ENCODE measurements at regions not wholly inside any gene's neighbourhood (a gene's known extent, or its start where the extent isn't known, plus 50 kb on each side); places are given as distances from the start of the nearest gene placed in this dataset.

DNA sequence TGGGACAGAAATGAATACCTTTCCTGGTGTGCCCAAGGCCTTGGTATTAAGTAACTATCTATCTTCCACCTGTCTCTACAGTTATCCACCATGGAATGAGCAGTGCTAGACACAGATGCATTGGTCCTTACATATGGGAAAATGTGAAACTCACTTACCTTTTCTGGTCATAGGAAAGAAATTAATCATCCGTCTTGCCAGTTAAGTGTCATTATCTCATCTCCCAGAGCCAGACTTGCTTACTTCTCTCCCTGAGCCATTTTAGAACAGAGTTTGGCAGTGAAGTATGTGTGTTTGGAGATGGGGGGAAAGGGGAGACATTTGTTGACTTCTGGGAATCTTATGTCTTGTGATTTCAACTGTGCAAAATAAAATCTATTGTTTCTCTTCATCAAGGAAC is 1211.0 kb upstream of the CDH6 start:
- no peak overlapping the region for H3K27ac Mint-ChIP-seq
- H3K9me3 Mint-ChIP-seq: no peaks in the 10 kb centered on the region
- H3K36me3 Mint-ChIP-seq (ENCODE audit: low read depth): no peaks in the 10 kb centered on the region
- no peaks in the 10 kb centered on the region for H3K27me3 Mint-ChIP-seq (ENCODE audit: low read depth)
- TF ChIP-seq, protein P1, sequence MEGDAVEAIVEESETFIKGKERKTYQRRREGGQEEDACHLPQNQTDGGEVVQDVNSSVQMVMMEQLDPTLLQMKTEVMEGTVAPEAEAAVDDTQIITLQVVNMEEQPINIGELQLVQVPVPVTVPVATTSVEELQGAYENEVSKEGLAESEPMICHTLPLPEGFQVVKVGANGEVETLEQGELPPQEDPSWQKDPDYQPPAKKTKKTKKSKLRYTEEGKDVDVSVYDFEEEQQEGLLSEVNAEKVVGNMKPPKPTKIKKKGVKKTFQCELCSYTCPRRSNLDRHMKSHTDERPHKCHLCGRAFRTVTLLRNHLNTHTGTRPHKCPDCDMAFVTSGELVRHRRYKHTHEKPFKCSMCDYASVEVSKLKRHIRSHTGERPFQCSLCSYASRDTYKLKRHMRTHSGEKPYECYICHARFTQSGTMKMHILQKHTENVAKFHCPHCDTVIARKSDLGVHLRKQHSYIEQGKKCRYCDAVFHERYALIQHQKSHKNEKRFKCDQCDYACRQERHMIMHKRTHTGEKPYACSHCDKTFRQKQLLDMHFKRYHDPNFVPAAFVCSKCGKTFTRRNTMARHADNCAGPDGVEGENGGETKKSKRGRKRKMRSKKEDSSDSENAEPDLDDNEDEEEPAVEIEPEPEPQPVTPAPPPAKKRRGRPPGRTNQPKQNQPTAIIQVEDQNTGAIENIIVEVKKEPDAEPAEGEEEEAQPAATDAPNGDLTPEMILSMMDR (IDR thresholded peaks at IDR 0.05; ENCODE audit: unreplicated experiment in 3 of 3): no peak
- no peak overlapping the region for H3K4me3 Mint-ChIP-seq
- no peaks in the 10 kb centered on the region for H3K4me1 Mint-ChIP-seq

DNA sequence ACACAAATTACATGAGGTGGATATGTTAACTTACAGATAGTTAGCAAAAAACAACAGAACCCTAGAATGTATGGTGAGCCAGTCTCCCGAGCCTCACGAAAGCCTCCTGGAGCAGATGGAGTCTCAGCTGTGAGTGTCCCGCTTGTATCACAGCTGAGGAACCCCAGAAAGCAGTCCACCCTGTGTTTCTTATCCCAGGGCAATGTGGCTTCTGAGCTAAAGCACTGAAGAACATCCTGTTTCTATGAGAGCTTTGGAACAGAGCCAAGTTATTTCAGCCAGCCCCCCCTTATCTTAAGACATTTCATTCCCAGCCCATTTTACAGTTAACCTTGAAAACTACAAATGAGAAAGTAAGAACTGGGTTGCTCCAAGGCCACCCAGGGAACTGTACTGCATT is 1220.9 kb upstream of the CDH6 start:
- Mint-ChIP-seq H3K27me3 (ENCODE audit: low read depth) (no peaks in the 10 kb centered on the region), H3K4me1 (no peaks in the 10 kb centered on the region), H3K9me3 (no peaks in the 10 kb centered on the region), H3K36me3 (ENCODE audit: low read depth) (no peaks in the 10 kb centered on the region), H3K27ac (no peak overlapping the region), H3K4me3 (no peak overlapping the region)
- TF ChIP-seq, protein P1 (IDR thresholded peaks at IDR 0.05; ENCODE audit: unreplicated experiment in 3 of 3): no peak

DNA sequence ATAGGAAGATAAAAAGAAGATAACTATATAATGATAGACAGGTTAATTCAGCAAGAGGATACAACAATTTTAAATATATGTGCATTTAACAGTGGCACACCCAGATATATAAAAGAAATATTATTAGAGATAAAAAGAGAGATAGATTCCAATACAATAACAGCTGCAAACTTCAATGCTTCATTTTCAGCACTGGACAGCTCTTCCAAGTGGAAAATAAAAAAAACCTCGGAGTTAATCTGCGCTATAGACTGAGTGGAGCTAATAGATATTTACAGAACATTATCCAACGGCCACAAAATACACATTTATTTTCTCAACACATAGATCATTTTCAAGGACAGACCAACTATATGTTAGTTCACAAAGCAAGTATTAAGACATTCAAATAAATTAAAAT is 1229.5 kb upstream of the CDH6 start:
- H3K4me1 Mint-ChIP-seq: no peaks in the 10 kb centered on the region

DNA sequence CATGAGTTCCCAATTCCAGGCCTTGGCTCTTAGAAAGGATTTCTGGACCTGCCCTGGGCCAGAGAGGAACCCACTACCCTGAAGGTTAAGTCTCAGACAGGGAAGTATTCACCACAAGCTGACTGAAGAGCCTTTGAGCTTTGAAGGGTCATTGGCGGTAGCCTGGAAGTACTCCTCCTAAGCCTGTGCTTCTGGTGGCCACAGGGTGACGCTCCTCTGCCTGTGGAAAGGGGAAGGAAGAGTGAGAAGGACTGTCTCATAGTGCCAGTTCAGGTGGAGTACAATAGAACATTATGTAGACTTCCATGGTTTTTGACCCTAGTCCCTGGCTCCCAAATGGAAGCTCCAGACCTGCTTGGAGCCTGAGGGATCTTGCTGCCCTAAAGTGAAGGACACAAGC is 1233.2 kb upstream of the CDH6 start:
- Mint-ChIP-seq H3K27ac (no peak overlapping the region), H3K4me3 (no peak overlapping the region), H3K36me3 (ENCODE audit: low read depth) (no peaks in the 10 kb centered on the region), H3K27me3 (ENCODE audit: low read depth) (peaks cover 4% of the 10 kb centered on the region), H3K9me3 (no peaks in the 10 kb centered on the region), H3K4me1 (no peaks in the 10 kb centered on the region)
- TF ChIP-seq, protein P1 (IDR thresholded peaks at IDR 0.05; ENCODE audit: unreplicated experiment in 3 of 3): no peak

More for the DNA sequence above, 1229.5 kb upstream of the CDH6 start:
- H3K27ac Mint-ChIP-seq: no peak overlapping the region
- H3K9me3 Mint-ChIP-seq: no peaks in the 10 kb centered on the region
- no peak overlapping the region for H3K4me3 Mint-ChIP-seq
- H3K27me3 Mint-ChIP-seq (ENCODE audit: low read depth): no peaks in the 10 kb centered on the region
- TF ChIP-seq, protein P1 (IDR thresholded peaks at IDR 0.05; ENCODE audit: unreplicated experiment in 3 of 3): no peak
- H3K36me3 Mint-ChIP-seq (ENCODE audit: low read depth): no peaks in the 10 kb centered on the region

DNA sequence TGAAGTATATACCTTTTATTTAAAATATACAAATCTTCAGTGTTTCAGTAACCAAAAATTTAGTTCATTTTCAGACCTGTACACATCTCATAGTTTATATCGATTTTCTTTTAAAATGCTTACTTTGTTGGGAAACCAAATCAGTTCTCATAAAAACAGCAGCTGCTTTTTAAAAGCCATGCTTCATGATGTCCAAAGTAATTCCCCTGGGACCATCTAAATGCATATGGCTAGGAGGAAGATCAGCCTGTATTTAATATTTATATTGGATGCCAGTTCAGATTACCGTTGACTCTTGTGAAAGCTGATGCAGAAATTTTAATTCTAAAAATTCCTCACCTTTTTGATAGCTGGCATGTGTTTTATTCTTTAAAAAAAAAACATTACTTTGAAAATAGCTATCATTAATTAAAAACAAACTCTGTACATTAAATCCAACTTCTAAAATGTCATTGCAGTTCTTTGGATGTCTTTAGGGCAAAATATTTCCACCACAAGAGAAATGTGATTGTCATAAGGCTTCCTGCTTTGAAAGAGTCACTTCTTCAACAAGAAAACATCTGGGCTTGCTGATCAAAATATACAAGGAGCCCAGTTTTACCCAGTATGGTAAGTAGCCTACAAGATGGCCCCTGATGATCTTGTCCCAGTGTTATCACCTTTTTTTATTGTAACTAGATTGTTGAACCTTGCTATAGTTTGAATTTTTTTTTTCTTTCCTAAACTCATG is 1242.9 kb upstream of the CDH6 start:
- Mint-ChIP-seq H3K9me3 (no peaks in the 10 kb centered on the region), H3K27ac (no peak overlapping the region), H3K4me1 (no peaks in the 10 kb centered on the region), H3K4me3 (no peak overlapping the region), H3K36me3 (ENCODE audit: low read depth) (no peaks in the 10 kb centered on the region), H3K27me3 (ENCODE audit: low read depth) (no peaks in the 10 kb centered on the region)
- TF ChIP-seq, protein P1 (IDR thresholded peaks at IDR 0.05; ENCODE audit: unreplicated experiment in 3 of 3): no peak

DNA sequence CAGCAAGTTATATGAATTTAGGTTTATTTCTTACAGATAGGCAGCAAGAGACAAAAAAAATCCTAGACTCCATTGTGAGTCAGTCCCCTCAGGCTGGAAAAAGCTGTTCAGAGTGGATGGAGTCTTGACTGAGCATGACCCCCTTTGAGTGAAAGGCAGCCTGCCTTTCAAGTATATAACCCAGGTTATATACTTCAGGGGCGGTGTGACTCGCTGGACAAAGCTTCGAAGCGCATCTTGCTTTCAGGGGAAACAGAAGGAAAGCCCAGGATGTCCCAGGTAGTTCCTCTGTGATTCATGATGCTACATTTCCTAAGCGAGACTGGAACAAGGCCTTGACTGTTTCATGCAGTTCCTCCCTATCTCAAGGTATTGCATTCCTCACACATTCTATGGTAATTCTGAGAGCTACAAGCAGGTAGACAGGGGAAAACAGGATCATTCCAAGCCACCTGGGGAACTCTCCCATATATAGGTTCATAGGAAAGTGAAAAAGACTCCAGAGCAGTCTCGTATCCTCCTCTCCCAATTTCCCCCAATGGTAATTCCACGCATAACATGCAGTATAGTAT is 1244.1 kb upstream of the CDH6 start:
- Mint-ChIP-seq H3K27me3 (ENCODE audit: low read depth) (no peaks in the 10 kb centered on the region), H3K9me3 (no peaks in the 10 kb centered on the region), H3K4me3 (no peak overlapping the region), H3K4me1 (no peaks in the 10 kb centered on the region), H3K27ac (no peak overlapping the region), H3K36me3 (ENCODE audit: low read depth) (no peaks in the 10 kb centered on the region)
- TF ChIP-seq, protein P1 (IDR thresholded peaks at IDR 0.05; ENCODE audit: unreplicated experiment in 3 of 3): no peak

All from nephron (organoid).